GM18508 (cell line): ENCODE measurements at regions not wholly inside any gene's neighbourhood (a gene's known extent, or its start where the extent isn't known, plus 50 kb on each side); places are given as distances from the start of the nearest gene placed in this dataset.

Experiments used
- ATAC-seq: cut with Tn5 transposase; IDR thresholded peaks from one replicate; pipeline ENCODE4 v1.9.1; 2021; ENCODE audit warnings: moderate number of reproducible peaks; ENCODE audit not compliant: insufficient read depth, unreplicated experiment

DNA sequence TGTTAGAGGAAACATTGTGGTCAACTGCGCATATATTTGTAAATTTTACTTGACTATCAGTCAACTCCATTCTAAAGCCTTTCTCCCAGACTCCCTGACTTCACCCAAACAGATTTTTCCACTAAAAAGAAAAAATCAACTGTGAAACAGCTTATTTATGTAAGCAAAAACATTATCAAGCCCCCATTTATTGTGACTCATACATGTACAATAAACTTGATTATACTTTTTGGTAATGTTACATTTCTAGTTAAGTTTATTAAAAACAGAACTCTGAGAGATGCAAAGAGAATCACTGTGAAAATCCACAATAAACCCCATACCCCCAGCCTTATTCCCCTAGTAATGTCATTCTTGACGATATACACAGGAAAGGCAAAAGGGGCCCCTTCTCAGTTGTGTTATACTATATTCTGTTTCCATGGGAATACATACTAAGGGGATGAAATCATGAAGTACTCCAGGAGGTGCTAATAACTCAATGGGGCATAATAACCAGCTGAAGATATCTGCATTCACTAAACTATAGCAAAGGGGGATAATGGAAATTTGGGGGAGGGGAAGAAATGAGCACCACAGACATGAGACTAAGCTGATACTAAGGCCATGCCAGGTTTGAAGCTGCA is 616.0 kb downstream of the ACTL7B start:
- no peak for ATAC-seq

DNA sequence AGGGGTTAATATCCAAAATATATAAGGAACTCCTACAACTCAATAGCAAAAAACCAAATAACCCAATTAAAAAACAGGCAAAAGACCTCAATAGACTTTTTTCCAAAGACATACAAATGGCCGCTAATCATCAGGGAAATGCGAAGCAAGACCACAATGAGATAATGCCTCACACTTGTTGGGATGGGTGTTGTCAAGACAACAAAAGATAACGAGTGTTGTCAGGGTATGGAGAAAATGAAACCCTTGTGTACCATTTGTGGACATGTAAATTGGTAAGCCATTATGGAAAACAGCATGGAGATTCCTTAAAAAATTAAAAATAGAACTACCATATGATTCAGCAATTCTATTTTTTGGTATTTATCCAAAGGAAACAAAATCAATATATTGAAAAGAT is 620.2 kb downstream of the ACTL7B start:
- ATAC-seq: no peak

DNA sequence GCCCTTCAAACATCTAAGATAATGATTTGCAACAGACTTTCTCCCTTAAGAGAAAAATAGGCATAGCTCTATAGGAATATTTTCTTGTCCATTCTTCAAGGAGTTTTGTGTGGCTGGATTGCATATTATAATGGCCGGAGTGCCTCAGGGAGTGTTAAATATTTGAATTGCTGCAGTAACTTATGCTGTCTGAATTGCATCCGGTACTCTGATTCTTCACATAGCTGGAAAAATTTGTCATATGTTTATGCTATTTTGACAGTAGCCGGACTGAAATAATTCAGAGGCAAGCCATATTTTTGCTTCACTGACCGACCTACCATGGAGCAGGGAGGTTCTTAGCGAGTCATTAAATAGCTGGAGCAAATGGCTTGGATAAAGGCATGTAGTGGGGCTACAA is 621.0 kb downstream of the ACTL7B start:
- no peak for ATAC-seq

DNA sequence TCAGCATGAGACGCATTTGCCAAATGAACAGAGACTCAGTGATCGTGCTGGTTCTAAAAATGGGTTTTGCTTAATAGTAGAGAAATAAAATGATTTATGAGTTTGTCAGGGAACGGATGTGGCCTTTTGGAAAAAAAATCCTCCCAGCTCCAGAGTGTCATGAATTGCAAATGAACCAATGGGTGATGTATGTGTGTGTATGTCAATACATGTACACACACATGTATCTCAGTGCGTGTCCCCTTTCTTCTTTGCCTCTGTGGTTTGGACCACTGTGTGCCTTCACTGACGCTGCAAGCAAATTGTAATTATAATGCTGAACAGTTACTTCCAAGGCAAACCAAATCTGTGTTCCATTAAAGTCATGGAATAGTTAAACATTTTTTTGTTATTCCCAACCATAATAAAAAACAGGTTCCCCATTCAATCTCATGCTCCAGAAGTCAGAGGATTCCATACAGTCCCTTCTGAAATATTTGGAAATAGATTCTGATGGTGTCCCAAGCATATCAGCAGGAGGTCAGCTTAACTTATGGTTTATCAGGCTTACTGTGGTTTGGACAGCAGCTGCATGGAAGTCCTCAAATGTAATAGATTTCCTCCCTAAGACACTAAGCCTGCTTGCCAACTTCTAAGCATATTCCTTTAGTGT is 630.5 kb downstream of the ACTL7B start:
- no peak for ATAC-seq

DNA sequence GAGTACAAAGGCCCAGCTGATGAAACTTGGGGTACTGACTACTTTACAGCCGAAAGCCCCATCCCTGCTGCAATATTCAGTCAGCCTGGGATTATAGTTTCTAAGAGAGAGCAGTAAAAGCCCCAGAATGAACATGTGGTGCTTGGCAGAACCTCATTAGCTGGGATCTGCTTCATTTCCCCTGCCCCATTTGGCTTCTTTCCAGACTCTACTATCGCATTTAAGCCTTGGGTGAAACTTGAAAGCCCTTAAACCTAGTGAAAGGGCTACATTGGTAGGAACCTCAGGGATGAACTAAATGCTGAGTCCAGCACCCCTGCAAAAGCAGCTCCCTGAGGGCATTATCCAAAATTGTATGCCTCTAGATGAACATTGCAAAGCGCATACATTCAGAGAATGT is 631.1 kb downstream of the ACTL7B start:
- no peak for ATAC-seq

DNA sequence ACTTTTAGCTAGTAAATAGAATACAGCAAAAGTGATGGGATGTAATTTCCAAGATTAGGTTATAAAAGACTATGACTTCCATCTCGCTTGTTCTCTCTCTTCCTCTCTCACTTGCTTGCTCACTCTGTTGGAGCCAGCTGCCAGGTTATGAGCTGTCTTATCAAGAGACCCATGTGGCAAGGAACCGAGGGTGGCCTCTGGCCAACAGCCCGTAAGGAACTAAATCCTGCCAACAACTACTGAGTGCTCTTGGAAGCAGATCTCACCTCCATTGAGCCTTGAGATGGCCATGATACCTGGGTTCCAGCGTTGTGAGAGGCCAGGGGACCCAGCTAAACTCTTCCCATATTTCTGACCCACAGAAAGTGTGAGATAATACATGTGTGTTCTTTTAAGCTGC is 636.1 kb downstream of the ACTL7B start:
- ATAC-seq: no peak

DNA sequence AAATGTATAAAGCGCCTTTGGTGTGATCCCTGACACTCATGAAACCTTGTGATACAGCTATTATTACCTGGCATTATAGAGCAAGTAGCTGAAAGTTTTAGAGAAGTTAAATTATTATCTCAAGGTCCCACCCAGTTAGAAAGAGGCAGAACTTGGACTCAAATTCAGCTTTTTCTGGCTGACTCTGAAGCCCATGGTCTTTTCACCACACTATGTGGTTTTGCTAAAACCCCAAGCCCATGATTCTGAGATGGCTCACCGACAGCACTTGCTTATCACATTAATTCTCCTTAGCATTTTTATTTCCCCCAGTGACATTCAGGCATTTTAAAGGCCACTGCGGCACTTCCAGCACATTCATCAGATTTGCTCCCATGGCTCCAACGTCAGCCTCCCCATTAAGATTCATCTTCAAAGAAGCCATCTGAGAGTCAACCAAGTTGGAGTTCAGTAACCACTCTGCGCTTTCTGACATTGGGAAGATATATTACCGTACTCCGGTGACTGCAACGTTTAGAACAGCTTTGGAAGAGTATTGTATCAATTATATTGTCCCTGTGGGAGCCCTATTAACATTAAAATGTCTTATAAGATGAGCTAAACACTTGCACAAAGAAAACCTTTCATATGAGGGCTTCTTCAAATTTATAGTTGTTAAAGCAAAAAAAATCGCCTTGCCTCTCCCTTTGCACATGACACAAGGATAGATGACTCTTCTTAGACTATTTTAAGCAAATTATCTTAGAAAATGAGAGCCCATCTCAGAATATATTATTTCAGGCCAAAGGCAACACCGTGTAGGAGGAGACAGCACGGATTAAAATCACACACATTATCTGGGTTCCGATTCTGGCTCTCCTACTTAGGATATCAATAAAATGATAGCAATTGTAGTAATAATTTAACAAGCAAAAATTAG is 638.1 kb downstream of the ACTL7B start:
- ATAC-seq: no peak

DNA sequence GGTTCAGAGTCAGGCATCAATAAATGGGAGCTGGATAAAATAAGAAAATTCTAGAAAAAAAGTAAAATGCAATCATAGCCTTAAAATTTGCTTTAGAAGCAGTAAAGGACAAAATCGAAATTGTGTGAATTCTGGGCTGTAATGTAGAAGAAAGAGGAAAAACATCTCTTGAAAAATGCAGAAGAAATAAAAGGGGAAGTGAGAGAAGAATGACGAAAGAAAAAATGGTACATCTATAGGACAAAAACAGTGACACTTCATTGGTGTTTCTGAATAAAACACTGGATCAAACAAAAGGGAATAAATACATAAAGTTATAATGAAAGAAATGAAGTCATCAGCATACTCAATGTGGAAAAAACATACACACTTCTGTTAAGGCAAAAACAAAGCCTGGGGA is 642.3 kb downstream of the ACTL7B start:
- ATAC-seq: no peak

DNA sequence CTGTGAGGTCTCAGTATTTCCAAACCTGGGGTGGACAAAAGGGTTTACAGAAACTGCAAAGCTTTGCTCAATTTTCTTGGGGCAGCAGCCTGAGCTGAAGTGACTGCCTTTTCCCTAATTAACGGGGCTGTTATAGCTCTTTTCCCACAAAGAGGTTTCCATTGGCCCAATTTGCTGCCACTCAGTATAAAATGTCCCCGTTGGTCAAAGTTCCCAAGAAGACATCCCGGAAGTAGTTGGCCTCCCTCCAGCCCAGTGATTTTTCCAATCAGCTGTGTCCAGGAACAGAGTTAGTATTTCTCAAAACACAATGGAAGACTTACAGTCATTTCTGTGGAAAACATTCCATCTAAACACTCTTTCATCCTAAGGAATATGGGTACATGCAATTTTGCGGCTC is 643.6 kb downstream of the ACTL7B start:
- no peak for ATAC-seq

DNA sequence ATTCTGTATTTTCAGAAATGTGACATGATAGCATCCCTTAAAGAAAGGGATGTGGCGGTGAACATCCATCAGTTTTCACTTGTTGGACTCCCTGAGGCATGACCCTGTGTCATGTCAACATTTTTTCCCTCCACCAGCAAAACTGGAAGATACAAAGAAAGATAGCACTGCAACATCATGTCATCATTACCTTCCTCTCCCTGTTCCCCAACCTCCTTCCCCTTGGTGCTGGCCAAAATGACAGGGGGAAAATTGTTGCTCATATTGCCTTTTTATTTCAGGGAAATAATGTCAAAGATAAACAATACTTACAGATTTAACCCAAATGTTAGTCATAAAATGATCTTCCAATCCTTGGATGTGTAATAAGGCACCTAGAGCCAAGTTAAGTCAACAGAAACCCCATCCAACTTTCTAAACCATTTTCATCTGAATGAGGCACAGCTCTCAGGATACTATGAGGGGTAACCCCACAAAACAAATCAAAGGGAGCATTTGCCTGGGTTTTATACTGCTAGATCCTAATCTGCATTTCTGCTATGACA is 644.3 kb downstream of the ACTL7B start:
- no peak for ATAC-seq

DNA sequence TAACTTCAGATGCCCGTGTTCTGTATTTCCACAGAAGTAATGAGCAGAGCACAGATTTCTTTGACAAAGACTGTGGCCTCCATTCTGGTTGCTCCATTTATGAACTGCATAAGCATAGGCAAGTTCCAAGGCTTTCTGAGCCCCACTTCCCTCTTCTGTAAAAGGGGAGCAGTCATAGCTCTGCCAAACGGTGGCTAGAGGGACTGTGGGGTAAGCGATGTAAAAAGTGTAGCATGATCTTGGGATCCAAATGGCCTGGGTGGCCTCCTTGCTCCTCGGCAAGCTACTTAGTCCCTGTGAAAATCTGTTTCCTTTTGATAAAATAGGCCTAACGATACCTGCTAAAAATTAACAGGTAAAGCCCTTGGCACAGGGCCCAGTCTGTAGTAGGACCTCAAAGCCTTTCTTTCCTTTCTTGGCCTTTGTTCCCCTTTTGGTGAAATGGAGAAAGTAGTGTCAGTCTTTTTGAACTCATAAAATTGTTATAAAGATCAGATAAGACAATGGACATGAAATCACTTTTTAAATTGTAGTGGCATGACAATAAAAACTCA is 646.6 kb downstream of the ACTL7B start:
- ATAC-seq: no peak

DNA sequence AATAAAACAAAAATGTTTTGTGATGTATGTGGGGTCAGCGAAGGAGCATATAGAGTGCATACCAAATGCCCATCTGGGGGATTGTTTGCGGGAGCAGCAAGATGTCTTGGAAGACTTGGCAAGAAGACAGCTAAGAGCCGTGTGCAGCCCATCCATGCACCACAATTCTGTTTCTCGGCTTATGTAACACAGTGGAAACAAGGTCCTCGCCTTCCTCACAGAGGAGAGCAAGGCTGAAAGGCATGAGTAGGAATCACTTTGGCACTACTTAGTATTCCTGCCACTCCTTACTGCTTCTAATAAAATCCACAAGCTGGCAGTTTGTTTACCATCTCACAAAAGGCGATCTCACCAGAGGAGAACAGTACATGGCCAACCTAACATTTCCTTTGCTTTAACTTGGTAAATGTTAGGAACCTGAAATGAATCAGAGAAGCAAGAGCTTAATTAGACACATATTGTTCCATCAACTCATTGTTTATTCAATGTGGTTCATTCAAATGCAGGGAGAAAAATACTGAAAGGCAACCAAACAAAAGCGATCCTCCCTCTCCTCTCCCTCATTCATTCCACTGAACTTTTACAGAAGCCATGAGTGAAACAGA is 648.1 kb downstream of the ACTL7B start:
- ATAC-seq: no peak

DNA sequence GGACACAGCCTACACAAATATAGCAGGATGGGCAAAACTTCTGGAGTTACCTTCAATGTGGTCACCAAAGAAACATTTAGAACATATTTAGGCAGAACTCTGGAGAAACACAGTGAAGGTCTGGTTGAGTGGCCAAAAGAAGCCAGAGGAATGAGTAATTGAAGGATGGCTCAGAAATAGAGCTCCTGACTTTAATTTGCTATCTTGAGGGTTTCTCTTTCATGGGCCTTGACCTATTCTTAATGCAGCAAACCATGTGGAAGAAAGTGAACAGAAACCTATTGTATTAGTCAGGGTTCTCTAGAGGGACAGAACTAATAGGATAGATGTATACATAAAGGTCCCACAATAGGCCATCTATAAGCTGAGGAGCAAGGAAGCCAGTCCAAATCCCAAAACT is 650.5 kb downstream of the ACTL7B start:
- no peak for ATAC-seq

DNA sequence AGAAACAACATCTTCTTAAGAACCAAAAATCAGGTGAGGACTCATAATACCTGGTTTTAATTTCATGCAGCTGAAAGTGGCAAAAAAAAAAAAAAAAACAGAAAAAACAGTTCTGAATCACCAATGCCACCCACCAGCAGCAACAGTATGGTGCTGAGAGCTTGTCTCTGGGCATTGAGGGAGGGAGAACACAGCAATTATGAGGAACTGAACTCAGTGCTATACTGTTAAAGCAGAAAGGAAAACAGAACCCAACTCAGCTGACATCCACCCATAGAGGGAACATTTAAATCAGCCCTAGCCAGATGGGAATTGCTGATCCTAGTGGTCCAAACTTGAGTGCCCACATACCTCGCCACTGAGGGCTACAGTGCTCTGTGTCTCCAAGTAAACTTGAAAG is 657.9 kb downstream of the ACTL7B start:
- no peak for ATAC-seq

DNA sequence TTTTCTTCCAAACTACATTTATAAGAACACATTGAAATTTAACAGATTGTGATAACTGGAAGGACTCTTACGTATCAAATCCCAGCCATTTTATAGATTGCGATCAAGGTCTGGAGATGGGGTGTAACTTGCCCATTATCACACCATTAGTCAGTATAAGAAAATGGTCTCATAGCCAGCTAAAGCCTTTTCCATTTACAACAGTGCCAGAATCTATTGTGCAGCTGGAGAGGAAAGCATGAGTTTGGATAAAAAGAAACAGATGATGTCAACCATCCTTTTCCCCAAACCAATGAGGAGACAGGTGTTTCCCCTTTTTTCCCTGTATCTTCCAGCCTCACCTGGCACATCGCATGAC is 658.8 kb downstream of the ACTL7B start:
- no peak for ATAC-seq

DNA sequence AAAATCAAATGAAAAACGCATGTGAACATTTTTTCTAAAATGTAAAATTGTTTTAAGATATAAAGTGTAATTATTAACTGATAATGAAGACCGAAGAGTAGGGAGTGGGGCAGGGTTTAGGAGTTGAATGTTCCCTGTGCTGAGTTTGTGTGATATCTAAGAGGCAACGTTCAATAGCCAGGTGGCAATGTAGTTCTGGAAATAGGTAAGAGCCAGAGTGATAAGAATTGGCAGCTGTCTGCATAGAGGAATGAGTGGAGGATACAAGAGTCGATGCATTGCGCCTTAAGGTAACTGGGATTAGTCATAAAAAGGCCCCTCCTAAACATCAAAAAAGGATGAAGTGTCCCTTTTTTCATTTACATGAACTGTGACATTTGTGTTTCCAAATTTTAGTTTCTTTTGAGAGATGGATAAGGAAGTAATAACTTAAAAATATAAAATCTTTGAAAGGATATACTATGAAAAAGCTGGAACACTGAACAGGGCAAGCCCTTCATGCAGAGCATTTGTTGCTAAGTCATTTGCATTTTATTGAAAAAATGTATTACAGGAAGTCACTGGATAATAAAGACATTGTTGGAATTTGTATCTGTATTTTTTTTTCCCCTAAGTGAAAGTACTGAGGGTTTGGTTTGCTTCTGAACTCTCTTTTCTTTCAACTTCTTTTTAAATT is 659.3 kb downstream of the ACTL7B start:
- ATAC-seq: no peak

DNA sequence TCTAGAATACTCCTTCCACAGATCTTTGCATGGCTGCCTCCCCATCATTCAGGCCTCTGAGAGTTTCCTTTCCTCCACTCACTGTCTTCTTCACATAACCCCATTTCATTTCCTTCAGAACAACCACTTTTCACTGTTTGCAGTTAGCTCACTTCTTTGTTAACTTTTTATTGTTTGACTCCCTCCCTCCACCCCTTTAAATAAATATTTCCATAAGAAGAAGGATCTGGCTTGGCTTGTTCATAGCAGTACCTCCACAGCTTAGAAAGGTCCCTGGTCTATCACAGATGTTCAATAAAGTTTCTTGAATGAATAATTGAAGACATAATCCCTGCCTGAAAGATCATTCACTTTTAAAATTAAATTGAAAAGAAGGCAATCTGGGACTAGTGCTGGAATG is 661.6 kb downstream of the ACTL7B start:
- ATAC-seq: no peak

DNA sequence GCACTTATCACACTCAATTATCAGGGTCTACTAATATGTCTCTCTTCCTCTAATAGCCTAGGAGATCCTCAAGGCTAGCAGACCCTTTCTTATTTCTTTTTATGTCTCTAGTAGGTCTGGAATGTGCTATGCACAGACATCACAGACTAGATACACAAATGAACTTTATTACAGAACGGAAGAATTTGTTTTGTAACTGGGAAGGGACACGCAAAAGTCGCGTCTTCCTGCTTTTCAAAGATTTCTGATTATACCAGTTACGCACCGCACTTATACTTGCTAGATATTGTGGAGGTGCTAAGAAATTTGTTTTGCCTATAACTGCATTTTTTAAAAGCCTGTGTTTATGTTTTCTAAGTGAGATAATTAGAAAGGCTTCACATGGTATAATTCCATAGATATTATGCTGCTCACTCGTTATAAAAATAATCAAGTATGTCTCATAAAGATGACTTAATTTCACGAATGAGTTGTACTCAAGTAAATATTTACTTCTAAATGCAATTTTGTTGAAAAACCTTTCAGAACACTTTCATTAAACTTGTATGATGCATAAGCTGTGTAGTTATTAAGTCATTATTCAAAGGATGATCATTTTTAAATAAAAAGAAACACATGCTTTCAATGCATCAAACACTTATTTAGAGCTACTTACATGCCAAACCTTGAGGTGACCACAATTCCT is 662.6 kb downstream of the ACTL7B start:
- ATAC-seq: no peak

DNA sequence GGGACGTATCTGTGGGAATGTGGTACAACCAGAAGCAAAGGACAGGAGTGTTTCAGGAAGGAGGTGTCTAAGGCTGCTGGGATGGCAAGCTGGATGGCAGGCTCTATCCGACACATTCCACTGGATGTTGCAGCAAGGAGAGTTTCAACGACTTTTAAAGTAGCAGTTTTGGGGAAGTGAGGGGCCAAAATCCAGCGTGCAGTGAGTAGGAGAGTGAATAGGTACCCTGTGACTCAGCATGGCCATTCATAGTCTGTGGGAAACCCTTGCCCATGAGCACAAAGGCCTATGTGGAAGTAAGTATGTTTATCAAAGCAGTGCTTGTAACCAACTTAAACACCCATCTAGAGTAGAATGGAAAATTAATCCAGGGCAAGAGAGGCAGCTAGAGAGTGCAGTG is 664.7 kb downstream of the ACTL7B start:
- ATAC-seq: no peak
